ENCODE measurements at regions not wholly inside any gene's neighbourhood (a gene's known extent, or its start where the extent isn't known, plus 50 kb on each side); places are given as distances from the start of the nearest gene placed in this dataset.

DNA sequence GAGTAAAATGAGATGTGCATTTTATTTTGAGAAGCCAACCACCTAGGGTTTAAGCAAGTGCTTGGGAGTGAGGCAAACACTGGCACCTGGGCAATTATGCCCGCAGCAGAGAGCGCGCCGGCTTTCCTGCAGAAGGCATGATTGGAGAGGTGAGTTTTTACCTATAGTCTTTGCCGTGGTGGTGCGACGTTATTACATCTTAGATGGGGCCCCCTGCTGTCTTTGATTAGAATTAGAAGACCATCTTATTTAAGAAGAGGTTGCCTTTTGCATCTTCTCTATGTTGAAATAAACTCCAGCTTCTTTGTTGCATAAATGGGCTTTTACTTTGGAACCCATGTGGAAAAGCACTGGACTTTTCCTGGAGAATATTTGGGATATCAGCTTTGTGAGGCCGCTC is 409.5 kb downstream of the GLRX3 start:
- H3K27ac ChIP-seq: no peak overlapping the region
- TF ChIP-seq ZFX (IDR thresholded peaks at IDR 0.05): no peak
- TF ChIP-seq, protein P1, sequence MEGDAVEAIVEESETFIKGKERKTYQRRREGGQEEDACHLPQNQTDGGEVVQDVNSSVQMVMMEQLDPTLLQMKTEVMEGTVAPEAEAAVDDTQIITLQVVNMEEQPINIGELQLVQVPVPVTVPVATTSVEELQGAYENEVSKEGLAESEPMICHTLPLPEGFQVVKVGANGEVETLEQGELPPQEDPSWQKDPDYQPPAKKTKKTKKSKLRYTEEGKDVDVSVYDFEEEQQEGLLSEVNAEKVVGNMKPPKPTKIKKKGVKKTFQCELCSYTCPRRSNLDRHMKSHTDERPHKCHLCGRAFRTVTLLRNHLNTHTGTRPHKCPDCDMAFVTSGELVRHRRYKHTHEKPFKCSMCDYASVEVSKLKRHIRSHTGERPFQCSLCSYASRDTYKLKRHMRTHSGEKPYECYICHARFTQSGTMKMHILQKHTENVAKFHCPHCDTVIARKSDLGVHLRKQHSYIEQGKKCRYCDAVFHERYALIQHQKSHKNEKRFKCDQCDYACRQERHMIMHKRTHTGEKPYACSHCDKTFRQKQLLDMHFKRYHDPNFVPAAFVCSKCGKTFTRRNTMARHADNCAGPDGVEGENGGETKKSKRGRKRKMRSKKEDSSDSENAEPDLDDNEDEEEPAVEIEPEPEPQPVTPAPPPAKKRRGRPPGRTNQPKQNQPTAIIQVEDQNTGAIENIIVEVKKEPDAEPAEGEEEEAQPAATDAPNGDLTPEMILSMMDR (conservative IDR thresholded peaks at IDR 0.05): peak; percentile 40

DNA sequence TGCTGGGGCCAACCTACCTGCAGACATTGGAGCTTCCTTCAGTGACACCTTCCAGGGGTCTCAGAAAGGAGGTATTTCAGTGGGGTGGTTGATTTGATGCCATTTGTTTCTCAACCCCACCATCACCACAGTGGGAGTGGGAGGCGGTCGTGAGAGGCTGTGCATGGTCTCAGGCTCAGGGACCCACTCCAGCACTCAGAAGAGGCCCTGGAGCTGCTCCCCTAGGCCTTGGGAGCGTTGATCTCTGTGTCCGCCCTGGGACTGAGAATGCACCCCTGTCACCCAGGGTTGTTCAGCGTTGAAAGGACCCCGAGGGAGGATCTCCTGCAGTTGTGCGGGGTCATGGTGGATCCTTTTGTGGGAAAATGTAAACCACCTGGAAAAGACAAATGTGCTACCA is 410.6 kb downstream of the GLRX3 start:
- TF ChIP-seq, protein P1 (conservative IDR thresholded peaks at IDR 0.05): no peak
- TF ChIP-seq ZFX (IDR thresholded peaks at IDR 0.05): no peak

GRCh38 chr10:130547368-130547767 is 411.2 kb downstream of the GLRX3 start:
- no peak for TF ChIP-seq ZFX (IDR thresholded peaks at IDR 0.05)
- TF ChIP-seq, protein P1 (conservative IDR thresholded peaks at IDR 0.05): peak; percentile 53
- H3K27ac ChIP-seq: no peak overlapping the region

More for the DNA sequence above, 410.6 kb downstream of the GLRX3 start:
- no peak overlapping the region for H3K27ac ChIP-seq

GRCh38 chr10:130550952-130551674 is 414.9 kb downstream of the GLRX3 start:
- TF ChIP-seq, protein P1 (conservative IDR thresholded peaks at IDR 0.05): no peak
- TF ChIP-seq ZFX (IDR thresholded peaks at IDR 0.05): no peak
- H3K27ac ChIP-seq: no peak overlapping the region

- no peak overlapping the region for H3K27ac ChIP-seq
- TF ChIP-seq, protein P1 (conservative IDR thresholded peaks at IDR 0.05): no peak
- no peak for TF ChIP-seq ZFX (IDR thresholded peaks at IDR 0.05)
Measured at GRCh38 chr10:130551676-130552075, 415.5 kb downstream of the GLRX3 start.

GRCh38 chr10:130553826-130554225 is 417.6 kb downstream of the GLRX3 start:
- TF ChIP-seq ZFX (IDR thresholded peaks at IDR 0.05): no peak
- TF ChIP-seq, protein P1 (conservative IDR thresholded peaks at IDR 0.05): no peak
- H3K27ac ChIP-seq: no peak overlapping the region

DNA sequence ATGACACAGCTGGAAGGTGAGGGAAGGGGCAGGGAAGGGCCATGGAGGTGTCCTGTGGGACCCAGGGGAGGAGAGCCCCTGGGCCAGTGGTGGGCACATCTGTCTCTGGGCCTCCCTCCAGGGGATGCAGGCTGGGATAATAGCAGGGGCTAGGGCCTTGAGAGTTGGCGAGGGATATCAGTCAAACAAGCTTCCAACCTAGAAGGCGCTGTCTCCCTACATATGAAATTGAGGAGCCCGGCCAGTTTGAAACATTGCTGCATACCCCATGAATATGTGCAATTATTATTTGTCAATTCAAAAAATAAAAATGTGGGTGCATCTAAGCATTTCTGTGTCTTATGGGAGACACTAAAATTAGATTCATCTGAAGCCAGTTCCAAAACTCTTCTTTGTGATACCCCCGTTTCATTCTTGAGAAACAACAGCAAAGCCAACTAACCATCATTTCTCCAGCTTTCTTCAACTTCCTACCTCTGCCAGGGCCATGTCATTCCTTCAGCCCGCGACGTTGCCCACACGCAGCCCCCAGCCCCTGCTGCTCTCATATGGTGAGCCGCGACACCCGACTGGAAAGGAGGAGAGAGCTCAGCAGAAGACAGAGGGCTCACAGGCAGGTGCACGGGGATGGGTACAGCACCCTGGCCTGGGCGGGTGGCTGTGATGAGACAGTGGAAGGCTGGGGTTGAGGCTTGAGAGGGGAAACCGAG is 418.7 kb downstream of the GLRX3 start:
- H3K27ac ChIP-seq: no peak overlapping the region
- no peak for TF ChIP-seq ZFX (IDR thresholded peaks at IDR 0.05)
- TF ChIP-seq, protein P1 (conservative IDR thresholded peaks at IDR 0.05): no peak
